Nephron progenitor cell (in vitro differentiated cells): ENCODE measurements at regions not wholly inside any gene's neighbourhood (a gene's known extent, or its start where the extent isn't known, plus 50 kb on each side); places are given as distances from the start of the nearest gene placed in this dataset.

ENCODE experiments used
- DNase-seq: peaks from one replicate; pipeline ENCODE4 v3.0.0; 2021
- H3K27ac Mint-ChIP-seq: 2 replicates; pipeline ENCODE4 v1.8.0; 2021; ENCODE audit warnings: mild to moderate bottlenecking, moderate library complexity, mixed read lengths
- H3K27me3 Mint-ChIP-seq: 2 replicates; pipeline ENCODE4 v1.8.0; 2021; ENCODE audit warnings: mild to moderate bottlenecking, low read depth, mixed read lengths; ENCODE audit not compliant: poor library complexity
- H3K36me3 Mint-ChIP-seq: 2 replicates; pipeline ENCODE4 v1.8.0; 2021; ENCODE audit warnings: low read depth, mixed read lengths
- H3K4me1 Mint-ChIP-seq: 2 replicates; pipeline ENCODE4 v1.8.0; 2021; ENCODE audit warnings: mixed read lengths
- H3K4me3 Mint-ChIP-seq: 2 replicates; pipeline ENCODE4 v1.8.0; 2021; ENCODE audit warnings: mild to moderate bottlenecking, moderate library complexity, mixed read lengths
- H3K9me3 Mint-ChIP-seq: 2 replicates; pipeline ENCODE4 v1.8.0; 2021; ENCODE audit warnings: mild to moderate bottlenecking, moderate library complexity, mixed read lengths
- TF ChIP-seq, protein P1 (sequence below): fragments of 200-600 bp; sonication (generic); IDR thresholded peaks from 2 replicates; pipeline ENCODE4 v1.5.0; 2021; ENCODE audit warnings: antibody characterized with exemption

DNA sequence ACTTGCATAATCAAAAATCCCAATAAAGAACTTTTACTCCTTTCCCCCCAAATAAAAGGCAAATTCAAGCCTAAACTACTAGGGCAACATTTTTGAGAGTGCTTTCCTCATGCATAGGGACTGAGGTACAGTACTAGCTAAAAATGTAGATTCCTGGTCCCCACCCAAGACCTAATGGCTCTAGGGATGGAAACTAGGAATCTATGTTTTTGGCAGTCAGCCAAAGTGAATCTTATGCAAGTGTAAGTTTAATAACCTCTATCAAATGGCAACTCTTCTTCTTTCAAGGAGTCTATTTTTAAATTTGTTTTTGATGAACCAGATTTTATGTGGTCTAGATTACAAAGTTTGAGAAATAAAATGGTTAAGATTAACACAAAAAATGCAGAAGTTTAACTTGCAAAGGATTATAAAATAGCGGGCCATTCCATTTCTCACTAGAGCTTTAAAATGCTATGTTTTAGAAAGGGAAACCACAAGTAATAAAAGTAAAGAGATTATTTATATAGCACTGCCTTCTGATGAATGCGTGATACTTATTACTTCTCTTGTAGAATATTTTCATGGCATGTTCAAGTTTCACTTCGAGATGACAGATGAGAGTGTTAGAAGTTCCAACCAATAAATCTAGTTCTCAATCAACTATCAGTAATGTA lies 70.4 kb upstream of the MDFIC start:
- TF ChIP-seq, protein P1, sequence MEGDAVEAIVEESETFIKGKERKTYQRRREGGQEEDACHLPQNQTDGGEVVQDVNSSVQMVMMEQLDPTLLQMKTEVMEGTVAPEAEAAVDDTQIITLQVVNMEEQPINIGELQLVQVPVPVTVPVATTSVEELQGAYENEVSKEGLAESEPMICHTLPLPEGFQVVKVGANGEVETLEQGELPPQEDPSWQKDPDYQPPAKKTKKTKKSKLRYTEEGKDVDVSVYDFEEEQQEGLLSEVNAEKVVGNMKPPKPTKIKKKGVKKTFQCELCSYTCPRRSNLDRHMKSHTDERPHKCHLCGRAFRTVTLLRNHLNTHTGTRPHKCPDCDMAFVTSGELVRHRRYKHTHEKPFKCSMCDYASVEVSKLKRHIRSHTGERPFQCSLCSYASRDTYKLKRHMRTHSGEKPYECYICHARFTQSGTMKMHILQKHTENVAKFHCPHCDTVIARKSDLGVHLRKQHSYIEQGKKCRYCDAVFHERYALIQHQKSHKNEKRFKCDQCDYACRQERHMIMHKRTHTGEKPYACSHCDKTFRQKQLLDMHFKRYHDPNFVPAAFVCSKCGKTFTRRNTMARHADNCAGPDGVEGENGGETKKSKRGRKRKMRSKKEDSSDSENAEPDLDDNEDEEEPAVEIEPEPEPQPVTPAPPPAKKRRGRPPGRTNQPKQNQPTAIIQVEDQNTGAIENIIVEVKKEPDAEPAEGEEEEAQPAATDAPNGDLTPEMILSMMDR = no peak

DNA sequence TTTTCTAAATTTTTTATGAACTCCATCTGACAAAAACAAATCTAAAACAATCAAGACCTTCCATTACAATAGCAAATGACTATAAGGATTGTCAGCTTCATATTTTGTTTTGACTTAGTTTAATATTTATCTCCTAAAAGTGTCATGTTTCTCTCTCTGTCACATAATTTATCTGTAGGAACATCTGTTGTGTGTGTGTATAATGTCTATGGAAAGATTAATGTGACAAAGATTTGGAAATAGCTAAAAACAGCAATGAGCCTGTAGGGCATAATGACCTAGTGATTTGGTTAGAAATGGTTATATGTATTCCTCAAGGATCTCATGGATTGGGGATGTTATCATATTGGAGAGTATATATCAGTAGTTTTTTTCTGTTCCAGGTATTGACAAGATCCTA lies 69.6 kb upstream of the MDFIC start:
- no peak overlapping the region for H3K27ac Mint-ChIP-seq

More for the DNA sequence above, 70.4 kb upstream of the MDFIC start:
- H3K27ac Mint-ChIP-seq = no peak overlapping the region
- DNase-seq = no peak
- H3K9me3 Mint-ChIP-seq = no peaks in the 10 kb centered on the region
- no peaks in the 10 kb centered on the region for H3K4me1 Mint-ChIP-seq
- no peaks in the 10 kb centered on the region for H3K27me3 Mint-ChIP-seq
- no peak overlapping the region for H3K4me3 Mint-ChIP-seq
- H3K36me3 Mint-ChIP-seq = no peaks in the 10 kb centered on the region

DNA sequence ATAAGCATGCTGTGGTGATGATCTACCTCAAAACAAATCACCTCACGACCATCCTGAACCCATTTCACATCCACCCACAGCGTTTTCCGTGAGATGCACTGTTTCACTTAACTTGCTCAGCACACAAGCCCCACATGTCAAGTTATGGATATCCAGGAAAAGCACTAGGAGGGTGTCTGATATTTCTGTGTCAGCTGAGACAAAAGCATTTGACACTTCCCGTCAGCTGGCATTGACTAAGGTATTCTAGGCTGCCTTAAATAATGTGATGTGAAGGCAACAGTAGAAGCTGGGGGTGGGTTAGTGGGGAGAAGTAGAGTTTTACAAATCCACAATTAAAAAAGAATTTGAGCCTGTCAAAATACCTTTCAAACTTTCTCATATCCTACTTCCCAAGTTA lies 68.7 kb upstream of the MDFIC start:
- H3K27me3 Mint-ChIP-seq = no peaks in the 10 kb centered on the region
- H3K27ac Mint-ChIP-seq = no peak overlapping the region
- TF ChIP-seq, protein P1 = no peak
- H3K4me1 Mint-ChIP-seq = no peaks in the 10 kb centered on the region
- DNase-seq = no peak
- no peak overlapping the region for H3K4me3 Mint-ChIP-seq
- no peaks in the 10 kb centered on the region for H3K36me3 Mint-ChIP-seq
- no peaks in the 10 kb centered on the region for H3K9me3 Mint-ChIP-seq

More for the DNA sequence above, 69.6 kb upstream of the MDFIC start:
- TF ChIP-seq, protein P1 = no peak
- no peaks in the 10 kb centered on the region for H3K27me3 Mint-ChIP-seq
- H3K36me3 Mint-ChIP-seq = no peaks in the 10 kb centered on the region
- DNase-seq = no peak
- H3K9me3 Mint-ChIP-seq = no peaks in the 10 kb centered on the region
- H3K4me3 Mint-ChIP-seq = no peak overlapping the region
- H3K4me1 Mint-ChIP-seq = no peaks in the 10 kb centered on the region

DNA sequence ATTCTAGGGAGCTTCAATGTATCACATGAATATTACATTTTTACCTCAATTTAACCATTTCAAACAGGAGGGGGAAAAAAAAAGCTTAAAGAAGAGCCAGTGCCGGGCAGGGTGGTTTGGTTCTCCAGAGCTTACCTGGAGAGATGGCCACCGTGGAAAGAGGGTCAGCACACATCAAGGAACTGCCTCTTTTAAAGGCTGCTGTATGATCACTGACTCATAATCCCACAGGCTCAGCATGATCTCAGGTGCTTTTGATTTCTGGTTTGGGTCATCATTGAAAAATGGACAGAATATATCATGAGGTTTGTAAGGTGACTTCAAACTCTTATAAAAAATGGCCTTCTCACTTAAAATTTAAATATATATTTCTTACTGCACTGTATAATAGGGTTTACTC lies 67.5 kb upstream of the MDFIC start:
- H3K4me3 Mint-ChIP-seq = no peak overlapping the region
- TF ChIP-seq, protein P1 = no peak
- H3K27ac Mint-ChIP-seq = no peak overlapping the region
- H3K36me3 Mint-ChIP-seq = no peaks in the 10 kb centered on the region
- no peak for DNase-seq
- H3K9me3 Mint-ChIP-seq = no peaks in the 10 kb centered on the region
- H3K4me1 Mint-ChIP-seq = no peaks in the 10 kb centered on the region
- no peaks in the 10 kb centered on the region for H3K27me3 Mint-ChIP-seq

DNA sequence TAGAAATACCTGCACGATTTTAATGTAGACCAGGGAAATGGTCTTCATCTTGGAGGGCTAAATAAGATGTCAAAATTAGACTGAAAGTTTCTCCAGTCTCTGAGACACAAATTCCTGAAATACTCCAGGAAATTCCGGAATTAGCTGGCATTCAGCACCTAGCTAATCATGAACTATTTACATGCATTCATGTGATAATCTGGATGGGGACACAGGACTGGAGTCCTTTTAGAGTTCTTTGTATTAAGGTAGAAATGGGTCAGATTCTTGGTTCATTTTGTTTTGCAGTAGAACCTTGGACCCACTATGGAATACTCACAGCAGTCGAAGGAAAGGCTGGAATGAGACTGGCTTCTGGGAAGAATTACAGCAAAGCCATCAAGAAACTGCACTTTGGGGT lies 65.3 kb upstream of the MDFIC start:
- Mint-ChIP-seq H3K27ac (no peak overlapping the region), H3K9me3 (no peaks in the 10 kb centered on the region), H3K36me3 (no peaks in the 10 kb centered on the region), H3K4me3 (no peak overlapping the region), H3K27me3 (no peaks in the 10 kb centered on the region), H3K4me1 (no peaks in the 10 kb centered on the region)
- no peak for DNase-seq
- TF ChIP-seq, protein P1 = no peak

DNA sequence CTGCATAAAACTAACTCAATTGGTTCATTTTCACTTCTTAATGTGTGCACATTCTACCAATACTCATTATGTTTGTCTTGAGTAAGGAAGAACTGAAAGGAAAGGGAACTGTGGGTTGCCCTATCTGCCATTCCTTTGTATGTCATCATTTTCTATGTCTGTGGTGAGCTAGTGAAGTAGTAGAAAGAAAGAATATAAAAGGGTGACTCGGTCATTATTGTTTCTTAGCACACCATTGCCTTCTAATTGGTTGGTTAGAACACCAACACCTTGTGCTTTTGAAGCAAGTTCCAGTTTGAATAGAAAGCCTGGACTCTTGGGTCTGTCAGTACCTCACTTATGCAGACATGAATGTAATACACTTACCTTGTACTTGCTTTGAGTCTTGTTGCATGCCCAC lies 64.3 kb upstream of the MDFIC start:
- H3K36me3 Mint-ChIP-seq = no peaks in the 10 kb centered on the region
- TF ChIP-seq, protein P1 = no peak
- no peak overlapping the region for H3K4me3 Mint-ChIP-seq
- H3K27ac Mint-ChIP-seq = no peak overlapping the region
- no peaks in the 10 kb centered on the region for H3K4me1 Mint-ChIP-seq
- DNase-seq = no peak
- no peaks in the 10 kb centered on the region for H3K9me3 Mint-ChIP-seq
- H3K27me3 Mint-ChIP-seq = no peaks in the 10 kb centered on the region
